CD14-positive monocyte (primary cell): ENCODE measurements at regions not wholly inside any gene's neighbourhood (a gene's known extent, or its start where the extent isn't known, plus 50 kb on each side); places are given as distances from the start of the nearest gene placed in this dataset.

Experiments
- DNase-seq, 3 donors: peaks; one replicate each; pipeline ENCODE4 v3.0.0-alpha.2; 2011 to 2022
- H2AFZ ChIP-seq: 2 replicates; pipeline ENCODE4 v1.6.0; 2012; ENCODE audit warnings: mild to moderate bottlenecking, low read depth, low read length, inconsistent platforms; ENCODE audit not compliant: insufficient read depth, poor library complexity, severe bottlenecking
- H3K27ac ChIP-seq, 2 donors: 1 replicate in 1 of 2; 2 replicates in 1 of 2; pipeline ENCODE4 v1.5.1; 2012 to 2013; ENCODE audit warnings: low read length in 2 of 2, control low read depth in 1 of 2, inconsistent platforms in 1 of 2, low read depth in 1 of 2, mild to moderate bottlenecking in 1 of 2
- H3K27me3 ChIP-seq, 2 donors: one replicate each; pipeline versions ENCODE4 v1.6.0 to v1.6.1; 2011 to 2013; ENCODE audit warnings: low read length in 2 of 2; ENCODE audit not compliant: control insufficient read depth in 2 of 2, insufficient read depth in 2 of 2
- H3K36me3 ChIP-seq, 2 donors: replicated peaks in 1 of 2; 1 replicate in 1 of 2; 2 replicates in 1 of 2; pipeline versions ENCODE4 v1.5.1 to v1.6.1; 2012 to 2013; ENCODE audit warnings: low read length in 2 of 2, control low read depth in 1 of 2, inconsistent platforms in 1 of 2, mild to moderate bottlenecking in 1 of 2; ENCODE audit not compliant: insufficient read depth in 2 of 2, control insufficient read depth in 1 of 2
- H3K4me1 ChIP-seq, 2 donors: 1 replicate in 1 of 2; 2 replicates in 1 of 2; pipeline versions ENCODE4 v1.5.1 to v1.6.1; 2012 to 2013; ENCODE audit warnings: low read length in 2 of 2, control low read depth in 1 of 2, inconsistent platforms in 1 of 2, mild to moderate bottlenecking in 1 of 2, moderate library complexity in 1 of 2; ENCODE audit not compliant: insufficient read depth in 2 of 2, control insufficient read depth in 1 of 2
- H3K4me2 ChIP-seq: replicated peaks from 2 replicates; pipeline ENCODE3; 2012; ENCODE audit warnings: low read length, moderate library complexity, mild to moderate bottlenecking; ENCODE audit not compliant: poor library complexity, severe bottlenecking; ENCODE audit errors: extremely low read depth
- H3K4me3 ChIP-seq, 3 experiments: fragments of 200-600 bp in 1 of 3; sonication (generic) in 1 of 3; replicated peaks in 1 of 3; 1 replicate in 2 of 3; 2 replicates in 1 of 3; pipeline ENCODE4 v1.5.1; 2011 to 2013; ENCODE audit warnings: low read length in 3 of 3, mild to moderate bottlenecking in 3 of 3, control low read depth in 2 of 3, low read depth in 2 of 3, inconsistent platforms in 1 of 3, moderate library complexity in 1 of 3
- H3K79me2 ChIP-seq: 2 replicates; pipeline ENCODE4 v1.6.0; 2012; ENCODE audit warnings: mild to moderate bottlenecking, control low read depth, inconsistent platforms, low read length, moderate library complexity; ENCODE audit not compliant: insufficient read depth
- H3K9ac ChIP-seq: 2 replicates; pipeline ENCODE4 v1.6.0; 2017; ENCODE audit warnings: low read length, mild to moderate bottlenecking; ENCODE audit not compliant: insufficient read depth, poor library complexity, severe bottlenecking
- H3K9me3 ChIP-seq, 2 donors: replicated peaks in 1 of 2; 1 replicate in 1 of 2; 2 replicates in 1 of 2; pipeline versions ENCODE4 v1.5.1 to v1.6.1; 2012 to 2013; ENCODE audit warnings: low read length in 2 of 2, control low read depth in 1 of 2; ENCODE audit not compliant: control insufficient read depth in 1 of 2, insufficient read depth in 1 of 2
- H4K20me1 ChIP-seq: 2 replicates; pipeline ENCODE4 v1.6.0; 2012; ENCODE audit warnings: mild to moderate bottlenecking, low read length, control low read depth, moderate library complexity; ENCODE audit not compliant: insufficient read depth
- H3K27ac Mint-ChIP-seq, 7 donors: one replicate each; pipeline ENCODE4 v1.8.0; 2020; ENCODE audit warnings: mild to moderate bottlenecking in 7 of 7, mixed read lengths in 7 of 7, moderate library complexity in 6 of 7, inconsistent platforms in 2 of 7
- H3K27me3 Mint-ChIP-seq, 3 donors: one replicate each; pipeline ENCODE4 v1.8.0; 2021 to 2022; ENCODE audit warnings: low read depth in 3 of 3, mild to moderate bottlenecking in 3 of 3, mixed read lengths in 3 of 3, moderate library complexity in 3 of 3, inconsistent platforms in 1 of 3
- H3K36me3 Mint-ChIP-seq, 2 donors: one replicate each; pipeline ENCODE4 v1.8.0; 2020; ENCODE audit warnings: mixed read lengths in 2 of 2, inconsistent platforms in 1 of 2, mild to moderate bottlenecking in 1 of 2
- H3K4me1 Mint-ChIP-seq: one replicate; pipeline ENCODE4 v1.8.0; 2020; ENCODE audit warnings: mild to moderate bottlenecking, mixed read lengths
- H3K4me3 Mint-ChIP-seq, 2 donors: one replicate each; pipeline ENCODE4 v1.8.0; 2020; ENCODE audit warnings: mild to moderate bottlenecking in 2 of 2, mixed read lengths in 2 of 2, moderate library complexity in 1 of 2
- H3K9me3 Mint-ChIP-seq, 7 donors: one replicate each; pipeline ENCODE4 v1.8.0; 2020 to 2022; ENCODE audit warnings: mixed read lengths in 7 of 7, mild to moderate bottlenecking in 6 of 7, moderate library complexity in 6 of 7, inconsistent platforms in 2 of 7
- CTCF ChIP-seq: fragments of 200-600 bp; IDR thresholded peaks from one replicate; pipeline ENCODE4 v1.8.0; 2022; ENCODE audit warnings: antibody characterized with exemption, mild to moderate bottlenecking
- WGBS: methylation state at CpG from one replicate; pipeline ENCODE4 v1.1.5; 2013; ENCODE audit warnings: missing lambda C conversion rate; ENCODE audit not compliant: insufficient coverage; 5-methylcytosine and 5-hydroxymethylcytosine counted together
- intact Hi-C, 2 donors: fragments of 100-400 bp; cut with micrococcal nuclease; formaldehyde crosslinking; loops; one replicate each; pipeline versions ENCODE4 v1.15.0 to v1.15.1; 2023

- H3K27ac ChIP-seq = no peak overlapping the region
- TF ChIP-seq CTCF = no peak
- no peaks in the 10 kb centered on the region for H3K27me3 ChIP-seq
- Mint-ChIP-seq H3K27me3 (peaks cover 0 to 2% (median 1%) of the 10 kb centered on the region in 3 donors), H3K4me1 (no peaks in the 10 kb centered on the region), H3K4me3 (no peak overlapping the region), H3K36me3 (no peaks in the 10 kb centered on the region), H3K9me3 (peaks cover 4 to 17% (median 12%) of the 10 kb centered on the region in 7 donors), H3K27ac (no peak overlapping the region)
- H3K9me3 ChIP-seq = peaks cover 0 to 6% of the 10 kb centered on the region in 2 donors
- 97% methylated on average over 4 of the region's 6 CpGs for WGBS
- H3K4me1 ChIP-seq = no peaks in the 10 kb centered on the region
- no peaks in the 10 kb centered on the region for H3K36me3 ChIP-seq
- H4K20me1 ChIP-seq = no peaks in the 10 kb centered on the region
- H3K79me2 ChIP-seq = no peaks in the 10 kb centered on the region
- H3K4me3 ChIP-seq = no peak overlapping the region
- H3K4me2 ChIP-seq = no peak overlapping the region
- no peak overlapping the region for H3K9ac ChIP-seq
- no peak overlapping the region for H2AFZ ChIP-seq
- no peak for DNase-seq
- intact Hi-C loops = no loop called here
These were observed 62.5 kb upstream of the STAM2 start for GRCh38 chr2:152238016-152238415.

- H3K36me3 ChIP-seq = no peaks in the 10 kb centered on the region
- H3K4me2 ChIP-seq = no peak overlapping the region
- no peaks in the 10 kb centered on the region for H3K27me3 ChIP-seq
- peaks cover 0 to 6% of the 10 kb centered on the region in 2 donors for H3K9me3 ChIP-seq
- no peak overlapping the region for H3K4me3 ChIP-seq
- H3K4me3 Mint-ChIP-seq = no peak overlapping the region
- peaks cover 0 to 4% (median 2%) of the 10 kb centered on the region in 3 donors for H3K27me3 Mint-ChIP-seq
- H3K4me1 ChIP-seq = no peaks in the 10 kb centered on the region
- DNase-seq = no peak
- no peaks in the 10 kb centered on the region for H4K20me1 ChIP-seq
- no peaks in the 10 kb centered on the region for H3K36me3 Mint-ChIP-seq
- H3K27ac ChIP-seq = no peak overlapping the region
- TF ChIP-seq CTCF = no peak
- 100% methylated on average over 1 of the region's 2 CpGs for WGBS
- H3K9ac ChIP-seq = no peak overlapping the region
- peaks cover 4 to 17% (median 12%) of the 10 kb centered on the region in 7 donors for H3K9me3 Mint-ChIP-seq
- intact Hi-C loops = no loop called here
- H3K4me1 Mint-ChIP-seq = no peaks in the 10 kb centered on the region
- no peak overlapping the region for H3K27ac Mint-ChIP-seq
- H2AFZ ChIP-seq = no peak overlapping the region
- no peaks in the 10 kb centered on the region for H3K79me2 ChIP-seq
These were observed 65.1 kb upstream of the STAM2 start for GRCh38 chr2:152240559-152241231.
